ENCODE measurements at regions not wholly inside any gene's neighbourhood (a gene's known extent, or its start where the extent isn't known, plus 50 kb on each side); places are given as distances from the start of the nearest gene placed in this dataset.

DNA sequence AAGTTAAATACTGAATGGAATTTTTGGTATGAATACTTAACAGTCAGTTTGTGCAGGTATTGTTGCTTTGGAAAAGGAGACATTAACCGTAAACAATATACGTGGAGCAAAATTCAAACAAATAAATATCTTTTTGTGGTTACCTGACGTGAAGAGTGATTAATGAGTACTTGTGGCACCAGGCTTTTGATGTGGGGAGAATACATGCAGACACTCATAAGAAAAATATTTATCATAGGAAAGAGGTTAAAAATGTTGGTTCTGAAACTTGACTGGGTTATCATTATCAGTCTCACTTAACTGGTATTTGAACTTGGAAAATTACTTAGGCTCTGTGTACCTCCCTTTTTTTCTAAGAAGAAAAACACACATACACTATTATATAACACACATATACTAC, 136.4 kb upstream of the NDST4 start:
- Histone ChIP-seq H3K4me3 (no peak overlapping the region), H3K27ac (no peak overlapping the region)
- TF ChIP-seq, protein P1, sequence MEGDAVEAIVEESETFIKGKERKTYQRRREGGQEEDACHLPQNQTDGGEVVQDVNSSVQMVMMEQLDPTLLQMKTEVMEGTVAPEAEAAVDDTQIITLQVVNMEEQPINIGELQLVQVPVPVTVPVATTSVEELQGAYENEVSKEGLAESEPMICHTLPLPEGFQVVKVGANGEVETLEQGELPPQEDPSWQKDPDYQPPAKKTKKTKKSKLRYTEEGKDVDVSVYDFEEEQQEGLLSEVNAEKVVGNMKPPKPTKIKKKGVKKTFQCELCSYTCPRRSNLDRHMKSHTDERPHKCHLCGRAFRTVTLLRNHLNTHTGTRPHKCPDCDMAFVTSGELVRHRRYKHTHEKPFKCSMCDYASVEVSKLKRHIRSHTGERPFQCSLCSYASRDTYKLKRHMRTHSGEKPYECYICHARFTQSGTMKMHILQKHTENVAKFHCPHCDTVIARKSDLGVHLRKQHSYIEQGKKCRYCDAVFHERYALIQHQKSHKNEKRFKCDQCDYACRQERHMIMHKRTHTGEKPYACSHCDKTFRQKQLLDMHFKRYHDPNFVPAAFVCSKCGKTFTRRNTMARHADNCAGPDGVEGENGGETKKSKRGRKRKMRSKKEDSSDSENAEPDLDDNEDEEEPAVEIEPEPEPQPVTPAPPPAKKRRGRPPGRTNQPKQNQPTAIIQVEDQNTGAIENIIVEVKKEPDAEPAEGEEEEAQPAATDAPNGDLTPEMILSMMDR (IDR thresholded peaks at IDR 0.05): no peak
- DNase-seq (ENCODE audit: low spot score): no peak

DNA sequence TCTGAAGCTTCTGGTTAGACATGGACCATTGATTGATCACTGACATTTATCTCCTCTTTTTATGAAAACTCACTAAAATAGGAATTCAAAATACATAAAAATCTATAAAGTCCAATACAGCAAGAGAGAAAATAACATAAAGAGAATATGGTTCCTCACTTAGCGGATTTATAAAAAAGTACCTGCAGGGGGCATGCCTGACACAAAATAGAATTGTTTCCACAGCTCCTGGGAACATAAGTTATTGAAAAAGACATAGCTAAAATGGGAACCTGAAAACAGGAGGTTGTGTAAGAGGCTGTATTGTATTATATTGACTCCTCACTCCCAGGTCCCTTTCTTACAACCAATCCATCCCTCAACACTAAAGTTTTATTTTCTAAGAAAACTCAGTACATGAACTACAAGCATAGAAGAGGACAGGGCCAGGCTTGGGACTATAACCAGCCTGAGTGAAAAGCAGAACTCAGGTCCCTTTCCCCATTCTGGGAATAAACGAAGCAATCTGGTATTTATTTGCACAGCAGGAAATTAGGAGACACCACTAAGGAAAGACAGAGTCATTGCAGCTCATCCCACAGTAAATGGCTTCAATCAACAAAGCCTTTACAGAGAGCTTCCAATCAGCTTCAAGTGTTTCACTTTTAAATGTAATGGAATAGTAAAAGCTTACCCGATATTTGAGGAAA, 121.1 kb upstream of the NDST4 start:
- no peak for DNase-seq (ENCODE audit: low spot score)
- H3K27ac ChIP-seq: no peak overlapping the region
- TF ChIP-seq, protein P1 (IDR thresholded peaks at IDR 0.05): no peak
- H3K4me3 ChIP-seq: no peak overlapping the region

GRCh38 chr4:115233600-115233999, 120.2 kb upstream of the NDST4 start:
- DNase-seq (ENCODE audit: low spot score): no peak

GRCh38 chr4:115229873-115230272, 116.5 kb upstream of the NDST4 start:
- DNase-seq (ENCODE audit: low spot score): no peak
- TF ChIP-seq, protein P1 (IDR thresholded peaks at IDR 0.05): no peak
- Histone ChIP-seq H3K27ac (no peak overlapping the region), H3K4me3 (no peak overlapping the region)

More at GRCh38 chr4:115233600-115233999, 120.2 kb upstream of the NDST4 start:
- Histone ChIP-seq H3K27ac (no peak overlapping the region), H3K4me3 (no peak overlapping the region)
- TF ChIP-seq, protein P1 (IDR thresholded peaks at IDR 0.05): no peak

DNA sequence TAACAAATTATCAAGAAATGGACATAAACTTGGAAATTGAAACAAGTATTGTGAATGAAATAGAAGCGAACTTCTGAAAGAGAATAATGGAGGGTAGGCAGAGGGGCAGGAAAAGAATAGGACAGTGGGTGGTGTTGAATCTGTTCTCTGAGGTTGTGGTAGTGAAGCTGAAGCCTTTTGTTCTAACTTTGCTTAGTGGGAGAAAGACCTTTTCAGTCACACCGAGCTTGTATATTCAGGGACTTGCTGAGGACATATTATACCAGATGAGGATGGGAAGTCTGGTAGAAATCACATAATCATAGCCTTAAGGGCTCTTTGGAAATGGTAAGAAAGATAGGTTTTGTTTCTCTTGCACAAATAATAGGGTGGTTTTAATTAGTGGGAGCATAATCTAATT, 115.4 kb upstream of the NDST4 start:
- H3K27ac ChIP-seq: no peak overlapping the region
- DNase-seq (ENCODE audit: low spot score): no peak
- no peak overlapping the region for H3K4me3 ChIP-seq
- TF ChIP-seq, protein P1 (IDR thresholded peaks at IDR 0.05): no peak

- no peak overlapping the region for H3K27ac ChIP-seq
- TF ChIP-seq, protein P1 (IDR thresholded peaks at IDR 0.05): no peak
- H3K4me3 ChIP-seq: no peak overlapping the region
- no peak for DNase-seq (ENCODE audit: low spot score)
Observed at GRCh38 chr4:115222061-115222460, 108.6 kb upstream of the NDST4 start.

DNA sequence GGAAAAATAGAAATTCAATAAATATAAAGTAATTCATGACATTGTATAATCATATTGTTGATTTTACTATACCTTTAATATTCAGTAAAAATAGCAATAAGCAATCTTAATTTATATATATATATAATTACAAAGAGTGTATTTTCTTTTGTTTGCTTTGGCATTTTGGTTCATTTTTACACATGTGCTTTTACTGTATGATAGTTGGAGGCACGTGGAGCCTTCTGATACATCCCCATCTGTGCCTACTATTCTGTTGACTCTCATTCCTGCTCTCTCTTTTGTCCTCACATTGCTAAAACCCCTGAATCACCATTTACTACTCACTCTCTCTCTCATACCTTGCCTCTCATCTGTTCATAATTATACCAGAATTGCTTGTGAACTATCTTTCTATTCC, 106.4 kb upstream of the NDST4 start:
- TF ChIP-seq, protein P1 (IDR thresholded peaks at IDR 0.05): no peak
- no peak overlapping the region for H3K27ac ChIP-seq
- no peak for DNase-seq (ENCODE audit: low spot score)
- no peak overlapping the region for H3K4me3 ChIP-seq
